ENCODE measurements at regions not wholly inside any gene's neighbourhood (a gene's known extent, or its start where the extent isn't known, plus 50 kb on each side); places are given as distances from the start of the nearest gene placed in this dataset.

GRCh38 chr10:105953056-105953455, 1211.5 kb downstream of the SORCS1 start:
- Histone ChIP-seq H4K8ac (ENCODE audit: low read depth, low read length) (no peak overlapping the region), H3K14ac (ENCODE audit: low read length) (no peak overlapping the region), H3K4me1 (ENCODE audit: control insufficient read depth in 1 of 2, insufficient read depth in 2 of 2, low read length in 2 of 2) (peaks cover 0 to 2% of the 10 kb centered on the region in 2 experiments), H2BK5ac (ENCODE audit: low read depth, low read length, poor library complexity) (no peak overlapping the region), H2AK5ac (ENCODE audit: low read length) (no peak overlapping the region), H2BK120ac (ENCODE audit: insufficient read depth, low read length, poor library complexity) (no peak overlapping the region), H3K4ac (ENCODE audit: low read depth, low read length) (no peak overlapping the region), H3K79me2 (ENCODE audit: control insufficient read depth, insufficient read depth, low read length, poor library complexity) (no peaks in the 10 kb centered on the region), H3K27ac (ENCODE audit: low read depth, low read length) (no peak overlapping the region), H4K12ac (ENCODE audit: low read depth, low read length) (no peak overlapping the region), H3K36me3 (ENCODE audit: control insufficient read depth in 1 of 2, insufficient read depth in 2 of 2, low read length in 2 of 2) (no peaks in the 10 kb centered on the region), H2BK12ac (ENCODE audit: low read length) (no peak overlapping the region), H2AFZ (ENCODE audit: insufficient read depth, low read length, poor library complexity) (no peak overlapping the region), H3K79me1 (ENCODE audit: low read length) (no peaks in the 10 kb centered on the region), H3K9me3 (ENCODE audit: insufficient read depth, low read depth, low read length) (no peaks in the 10 kb centered on the region), H3K23ac (ENCODE audit: low read length) (no peak overlapping the region), H3K18ac (ENCODE audit: low read length) (no peak overlapping the region), H3K4me2 (ENCODE audit: low read length) (no peak overlapping the region), H3K9ac (ENCODE audit: low read length) (no peak overlapping the region), H3K27me3 (ENCODE audit: insufficient read depth, low read length) (no peaks in the 10 kb centered on the region), H3K4me3 (ENCODE audit: low read depth, low read length) (no peak overlapping the region), H4K91ac (ENCODE audit: low read depth, low read length) (no peak overlapping the region)
- DNase-seq, result no peak
- no CpG with 5 or more reads among the region's 4 CpGs for WGBS (ENCODE audit: extremely low coverage, insufficient coverage, insufficient read length)

GRCh38 chr10:105952153-105952552, 1212.4 kb downstream of the SORCS1 start:
- no peak overlapping the region for H3K27ac ChIP-seq (ENCODE audit: low read depth, low read length)
- no peak overlapping the region for H2BK120ac ChIP-seq (ENCODE audit: insufficient read depth, low read length, poor library complexity)
- no peak overlapping the region for H2AFZ ChIP-seq (ENCODE audit: insufficient read depth, low read length, poor library complexity)
- no peak overlapping the region for H3K23ac ChIP-seq (ENCODE audit: low read length)
- no peak overlapping the region for H2AK5ac ChIP-seq (ENCODE audit: low read length)
- no peak overlapping the region for H2BK5ac ChIP-seq (ENCODE audit: low read depth, low read length, poor library complexity)
- H4K8ac ChIP-seq (ENCODE audit: low read depth, low read length), result no peak overlapping the region
- no peak overlapping the region for H3K4me2 ChIP-seq (ENCODE audit: low read length)
- H3K9me3 ChIP-seq (ENCODE audit: insufficient read depth, low read depth, low read length), result no peaks in the 10 kb centered on the region
- no peak overlapping the region for H4K12ac ChIP-seq (ENCODE audit: low read depth, low read length)
- no peak overlapping the region for H4K91ac ChIP-seq (ENCODE audit: low read depth, low read length)
- H3K9ac ChIP-seq (ENCODE audit: low read length), result no peak overlapping the region
- H3K14ac ChIP-seq (ENCODE audit: low read length), result no peak overlapping the region
- H3K79me1 ChIP-seq (ENCODE audit: low read length), result no peaks in the 10 kb centered on the region
- DNase-seq, result peak in 1 of 2 donors; percentile 16
- no peak overlapping the region for H2BK12ac ChIP-seq (ENCODE audit: low read length)
- no peaks in the 10 kb centered on the region for H3K36me3 ChIP-seq (ENCODE audit: control insufficient read depth in 1 of 2, insufficient read depth in 2 of 2, low read length in 2 of 2)
- H3K4me3 ChIP-seq (ENCODE audit: low read depth, low read length), result no peak overlapping the region
- H3K4ac ChIP-seq (ENCODE audit: low read depth, low read length), result no peak overlapping the region
- WGBS (ENCODE audit: extremely low coverage, insufficient coverage, insufficient read length), result no CpG with 5 or more reads among the region's 3 CpGs
- no peak overlapping the region for H3K18ac ChIP-seq (ENCODE audit: low read length)
- peaks cover 0 to 2% of the 10 kb centered on the region in 2 experiments for H3K4me1 ChIP-seq (ENCODE audit: control insufficient read depth in 1 of 2, insufficient read depth in 2 of 2, low read length in 2 of 2)
- no peaks in the 10 kb centered on the region for H3K79me2 ChIP-seq (ENCODE audit: control insufficient read depth, insufficient read depth, low read length, poor library complexity)
- H3K27me3 ChIP-seq (ENCODE audit: insufficient read depth, low read length), result no peaks in the 10 kb centered on the region

GRCh38 chr10:105950410-105950809, 1214.1 kb downstream of the SORCS1 start:
- H3K4me3 ChIP-seq (ENCODE audit: low read depth, low read length), result no peak overlapping the region
- no CpG with 5 or more reads among the region's 2 CpGs for WGBS (ENCODE audit: extremely low coverage, insufficient coverage, insufficient read length)
- H3K4me2 ChIP-seq (ENCODE audit: low read length), result no peak overlapping the region
- H3K79me1 ChIP-seq (ENCODE audit: low read length), result no peaks in the 10 kb centered on the region
- no peak overlapping the region for H2AFZ ChIP-seq (ENCODE audit: insufficient read depth, low read length, poor library complexity)
- no peak overlapping the region for H3K18ac ChIP-seq (ENCODE audit: low read length)
- H3K27ac ChIP-seq (ENCODE audit: low read depth, low read length), result no peak overlapping the region
- H2AK5ac ChIP-seq (ENCODE audit: low read length), result no peak overlapping the region
- H3K9me3 ChIP-seq (ENCODE audit: insufficient read depth, low read depth, low read length), result no peaks in the 10 kb centered on the region
- H2BK5ac ChIP-seq (ENCODE audit: low read depth, low read length, poor library complexity), result no peak overlapping the region
- H3K14ac ChIP-seq (ENCODE audit: low read length), result no peak overlapping the region
- no peak overlapping the region for H4K8ac ChIP-seq (ENCODE audit: low read depth, low read length)
- no peak overlapping the region for H4K12ac ChIP-seq (ENCODE audit: low read depth, low read length)
- H3K4ac ChIP-seq (ENCODE audit: low read depth, low read length), result no peak overlapping the region
- H3K79me2 ChIP-seq (ENCODE audit: control insufficient read depth, insufficient read depth, low read length, poor library complexity), result no peaks in the 10 kb centered on the region
- no peak overlapping the region for H2BK120ac ChIP-seq (ENCODE audit: insufficient read depth, low read length, poor library complexity)
- no peak overlapping the region for H3K9ac ChIP-seq (ENCODE audit: low read length)
- H4K91ac ChIP-seq (ENCODE audit: low read depth, low read length), result no peak overlapping the region
- H3K36me3 ChIP-seq (ENCODE audit: control insufficient read depth in 1 of 2, insufficient read depth in 2 of 2, low read length in 2 of 2), result no peaks in the 10 kb centered on the region
- no peak overlapping the region for H3K23ac ChIP-seq (ENCODE audit: low read length)
- H2BK12ac ChIP-seq (ENCODE audit: low read length), result no peak overlapping the region
- H3K4me1 ChIP-seq (ENCODE audit: control insufficient read depth in 1 of 2, insufficient read depth in 2 of 2, low read length in 2 of 2), result peaks cover 0 to 2% of the 10 kb centered on the region in 2 experiments
- peak in 1 of 2 donors; percentile 53 for DNase-seq
- H3K27me3 ChIP-seq (ENCODE audit: insufficient read depth, low read length), result no peaks in the 10 kb centered on the region

GRCh38 chr10:105949721-105950120, 1214.8 kb downstream of the SORCS1 start:
- H2BK12ac ChIP-seq (ENCODE audit: low read length), result no peak overlapping the region
- no CpG with 5 or more reads among the region's 2 CpGs for WGBS (ENCODE audit: extremely low coverage, insufficient coverage, insufficient read length)
- H3K79me2 ChIP-seq (ENCODE audit: control insufficient read depth, insufficient read depth, low read length, poor library complexity), result no peaks in the 10 kb centered on the region
- no peak overlapping the region for H3K27ac ChIP-seq (ENCODE audit: low read depth, low read length)
- H3K9me3 ChIP-seq (ENCODE audit: insufficient read depth, low read depth, low read length), result no peaks in the 10 kb centered on the region
- H2BK5ac ChIP-seq (ENCODE audit: low read depth, low read length, poor library complexity), result no peak overlapping the region
- H4K91ac ChIP-seq (ENCODE audit: low read depth, low read length), result no peak overlapping the region
- H3K36me3 ChIP-seq (ENCODE audit: control insufficient read depth in 1 of 2, insufficient read depth in 2 of 2, low read length in 2 of 2), result no peaks in the 10 kb centered on the region
- H2BK120ac ChIP-seq (ENCODE audit: insufficient read depth, low read length, poor library complexity), result no peak overlapping the region
- no peak overlapping the region for H3K23ac ChIP-seq (ENCODE audit: low read length)
- H3K79me1 ChIP-seq (ENCODE audit: low read length), result no peaks in the 10 kb centered on the region
- H2AK5ac ChIP-seq (ENCODE audit: low read length), result no peak overlapping the region
- H3K4ac ChIP-seq (ENCODE audit: low read depth, low read length), result no peak overlapping the region
- no peak overlapping the region for H3K4me2 ChIP-seq (ENCODE audit: low read length)
- H3K27me3 ChIP-seq (ENCODE audit: insufficient read depth, low read length), result no peaks in the 10 kb centered on the region
- H2AFZ ChIP-seq (ENCODE audit: insufficient read depth, low read length, poor library complexity), result no peak overlapping the region
- H3K14ac ChIP-seq (ENCODE audit: low read length), result no peak overlapping the region
- no peak overlapping the region for H3K9ac ChIP-seq (ENCODE audit: low read length)
- no peak for DNase-seq
- no peak overlapping the region for H4K12ac ChIP-seq (ENCODE audit: low read depth, low read length)
- no peak overlapping the region for H3K18ac ChIP-seq (ENCODE audit: low read length)
- H4K8ac ChIP-seq (ENCODE audit: low read depth, low read length), result no peak overlapping the region
- H3K4me3 ChIP-seq (ENCODE audit: low read depth, low read length), result no peak overlapping the region
- peaks cover 0 to 2% of the 10 kb centered on the region in 2 experiments for H3K4me1 ChIP-seq (ENCODE audit: control insufficient read depth in 1 of 2, insufficient read depth in 2 of 2, low read length in 2 of 2)

Data from trophoblast cell (in vitro differentiated cells and primary cell).